H9 (cell line): ENCODE measurements at regions not wholly inside any gene's neighbourhood (a gene's known extent, or its start where the extent isn't known, plus 50 kb on each side); places are given as distances from the start of the nearest gene placed in this dataset.

Source experiments
- DNase-seq: peaks from one replicate; pipeline ENCODE4 v3.0.0-alpha.2; 2017
- H2AFZ ChIP-seq: one replicate; pipeline ENCODE4 v1.6.1; 2013; ENCODE audit warnings: mild to moderate bottlenecking, low read length, control low read depth, moderate library complexity
- H2AK5ac ChIP-seq: 2 replicates; pipeline ENCODE4 v1.6.1; 2013; ENCODE audit warnings: low read length, control low read depth, mixed read lengths; ENCODE audit not compliant: insufficient read length
- H2BK120ac ChIP-seq: one replicate; pipeline ENCODE4 v1.6.1; 2013; ENCODE audit warnings: low read depth, mild to moderate bottlenecking, low read length, control low read depth, inconsistent platforms; ENCODE audit not compliant: poor library complexity, severe bottlenecking
- H2BK12ac ChIP-seq: 2 replicates; pipeline ENCODE4 v1.6.1; 2013; ENCODE audit warnings: low read length, control low read depth, mixed read lengths, low read depth; ENCODE audit not compliant: insufficient read length
- H2BK15ac ChIP-seq: 2 replicates; pipeline ENCODE4 v1.6.1; 2013; ENCODE audit warnings: low read depth, low read length, control low read depth
- H2BK20ac ChIP-seq: one replicate; pipeline ENCODE4 v1.6.1; 2013; ENCODE audit warnings: low read depth, mild to moderate bottlenecking, low read length, control low read depth, inconsistent platforms; ENCODE audit not compliant: poor library complexity, severe bottlenecking
- H2BK5ac ChIP-seq: 2 replicates; pipeline ENCODE4 v1.6.1; 2013; ENCODE audit warnings: low read length, control low read depth, mixed read lengths; ENCODE audit not compliant: insufficient read length
- H3K14ac ChIP-seq: 2 replicates; pipeline ENCODE4 v1.6.1; 2013; ENCODE audit warnings: low read length, control low read depth; ENCODE audit not compliant: insufficient read depth
- H3K18ac ChIP-seq: 2 replicates; pipeline ENCODE4 v1.6.1; 2013; ENCODE audit warnings: low read depth, mild to moderate bottlenecking, mixed read lengths, low read length, control low read depth; ENCODE audit not compliant: insufficient read length
- H3K23ac ChIP-seq: 2 replicates; pipeline ENCODE4 v1.6.1; 2013; ENCODE audit warnings: low read length, control low read depth, mixed read lengths, low read depth; ENCODE audit not compliant: insufficient read length
- H3K23me2 ChIP-seq: 2 replicates; pipeline ENCODE4 v1.6.1; 2013; ENCODE audit warnings: low read depth, mild to moderate bottlenecking, mixed read lengths, low read length, control low read depth; ENCODE audit not compliant: insufficient read length, poor library complexity, severe bottlenecking
- H3K27ac ChIP-seq: 2 replicates; pipeline ENCODE4 v1.5.1; 2013; ENCODE audit warnings: low read length, control low read depth, mixed read lengths, low read depth; ENCODE audit not compliant: insufficient read length
- H3K27me3 ChIP-seq: 2 replicates; pipeline ENCODE4 v1.6.1; 2013; ENCODE audit warnings: low read length, control low read depth, inconsistent platforms; ENCODE audit not compliant: insufficient read depth
- H3K4ac ChIP-seq: 2 replicates; pipeline ENCODE4 v1.6.1; 2013; ENCODE audit warnings: low read depth, mild to moderate bottlenecking, control low read depth, inconsistent platforms, low read length, moderate library complexity
- H3K4me1 ChIP-seq: 2 replicates; pipeline ENCODE4 v1.6.1; 2013; ENCODE audit warnings: low read length, control low read depth, inconsistent platforms; ENCODE audit not compliant: insufficient read depth
- H3K4me2 ChIP-seq: 2 replicates; pipeline ENCODE4 v1.6.1; 2013; ENCODE audit warnings: low read length, control low read depth, mixed read lengths; ENCODE audit not compliant: insufficient read length, insufficient read depth
- H3K56ac ChIP-seq: 2 replicates; pipeline ENCODE4 v1.6.1; 2013; ENCODE audit warnings: low read depth, mild to moderate bottlenecking, mixed read lengths, low read length, control low read depth; ENCODE audit not compliant: insufficient read length
- H3K79me1 ChIP-seq: 2 replicates; pipeline ENCODE4 v1.6.1; 2013; ENCODE audit warnings: low read depth, mild to moderate bottlenecking, moderate library complexity, low read length, control low read depth, inconsistent platforms; ENCODE audit not compliant: insufficient read depth, poor library complexity, severe bottlenecking
- H3K79me2 ChIP-seq: 2 replicates; pipeline ENCODE4 v1.6.1; 2013; ENCODE audit warnings: low read length, control low read depth, inconsistent platforms; ENCODE audit not compliant: insufficient read depth
- H3K9ac ChIP-seq: 2 replicates; pipeline ENCODE4 v1.6.1; 2013; ENCODE audit warnings: low read length, control low read depth, mixed read lengths; ENCODE audit not compliant: insufficient read length; ENCODE audit errors: extremely low read depth
- H3K9me3 ChIP-seq: one replicate; pipeline ENCODE4 v1.6.1; 2013; ENCODE audit warnings: low read depth, low read length, inconsistent platforms; ENCODE audit not compliant: control insufficient read depth
- H3T11ph ChIP-seq: one replicate; pipeline ENCODE4 v1.6.1; 2013; ENCODE audit warnings: mild to moderate bottlenecking, low read length, control low read depth, inconsistent platforms
- H4K20me1 ChIP-seq: one replicate; pipeline ENCODE4 v1.6.1; 2013; ENCODE audit not compliant: control insufficient read depth, insufficient read length, insufficient read depth
- H4K5ac ChIP-seq: 2 replicates; pipeline ENCODE4 v1.6.1; 2013; ENCODE audit warnings: low read depth, mild to moderate bottlenecking, mixed read lengths, low read length, control low read depth; ENCODE audit not compliant: insufficient read length
- H4K8ac ChIP-seq: replicated peaks from 2 replicates; pipeline ENCODE4 v1.6.1; 2013; ENCODE audit warnings: low read length, control low read depth, mixed read lengths, low read depth; ENCODE audit not compliant: insufficient read length
- H4K91ac ChIP-seq: 2 replicates; pipeline ENCODE4 v1.6.1; 2013; ENCODE audit warnings: low read depth, mild to moderate bottlenecking, moderate library complexity, mixed read lengths, low read length, control low read depth; ENCODE audit not compliant: insufficient read length
- H3K27ac Mint-ChIP-seq, 3 experiments: 2 replicates in 2 of 3; 3 replicates in 1 of 3; pipeline ENCODE4 v1.8.0; 2020 to 2021; ENCODE audit warnings: mixed read lengths in 3 of 3, mild to moderate bottlenecking in 1 of 3, moderate library complexity in 1 of 3
- H3K27me3 Mint-ChIP-seq: 2 replicates; pipeline ENCODE4 v1.8.0; 2021; ENCODE audit warnings: low read depth, mild to moderate bottlenecking, moderate library complexity, mixed read lengths
- H3K36me3 Mint-ChIP-seq, 3 experiments: 2 replicates in 2 of 3; 3 replicates in 1 of 3; pipeline ENCODE4 v1.8.0; 2020 to 2021; ENCODE audit warnings: low read depth in 3 of 3, mixed read lengths in 3 of 3; ENCODE audit not compliant: insufficient read depth in 1 of 3
- H3K4me1 Mint-ChIP-seq, 2 experiments: 2 replicates each; pipeline ENCODE4 v1.8.0; 2020; ENCODE audit warnings: mixed read lengths in 2 of 2
- H3K4me3 Mint-ChIP-seq, 2 experiments: 2 replicates in 1 of 2; 3 replicates in 1 of 2; pipeline ENCODE4 v1.8.0; 2020 to 2021; ENCODE audit warnings: mild to moderate bottlenecking in 2 of 2, mixed read lengths in 2 of 2, moderate library complexity in 1 of 2
- H3K9me3 Mint-ChIP-seq, 2 experiments: 2 replicates in 1 of 2; 3 replicates in 1 of 2; pipeline ENCODE4 v1.8.0; 2020; ENCODE audit warnings: mild to moderate bottlenecking in 2 of 2, mixed read lengths in 2 of 2, moderate library complexity in 1 of 2
- CTCF ChIP-seq: fragments of 200-600 bp; sonication (generic); conservative IDR thresholded peaks from 3 replicates; pipeline ENCODE4 v1.8.0; 2021; ENCODE audit warnings: antibody characterized with exemption, mild to moderate bottlenecking
- WGBS: extraction: QIAGEN DNeasy Blood & Tissue Kit; methylation state at CpG from one replicate; pipeline ENCODE4 v1.1.7; 2013; ENCODE audit warnings: missing lambda C conversion rate, low lambda C conversion rate, mixed read lengths; ENCODE audit not compliant: insufficient read length; ENCODE audit errors: extremely low coverage; 5-methylcytosine and 5-hydroxymethylcytosine counted together

- Histone ChIP-seq H3K9me3 (no peaks in the 10 kb centered on the region), H3T11ph (no peak overlapping the region), H4K5ac (no peak overlapping the region), H2BK15ac (no peak overlapping the region), H4K91ac (no peak overlapping the region), H3K23ac (no peak overlapping the region), H3K79me1 (no peaks in the 10 kb centered on the region), H2BK20ac (no peak overlapping the region), H2BK12ac (no peak overlapping the region), H3K27me3 (no peaks in the 10 kb centered on the region), H3K4me2 (no peak overlapping the region), H4K20me1 (no peaks in the 10 kb centered on the region), H2AFZ (no peak overlapping the region), H3K4ac (no peak overlapping the region), H2AK5ac (no peak overlapping the region), H4K8ac (no peak overlapping the region), H3K4me1 (no peaks in the 10 kb centered on the region), H3K23me2 (no peaks in the 10 kb centered on the region), H2BK120ac (no peak overlapping the region), H3K27ac (no peak overlapping the region), H3K18ac (no peak overlapping the region), H3K14ac (no peak overlapping the region), H3K9ac (no peak overlapping the region), H2BK5ac (no peak overlapping the region), H3K79me2 (no peaks in the 10 kb centered on the region), H3K56ac (no peak overlapping the region)
- no peak for DNase-seq
- no CpG with 5 or more reads among the region's 1 CpG for WGBS
- TF ChIP-seq CTCF = no peak
- Mint-ChIP-seq H3K27me3 (no peaks in the 10 kb centered on the region), H3K9me3 (no peaks in the 10 kb centered on the region), H3K27ac (no peak overlapping the region), H3K4me3 (no peak overlapping the region), H3K36me3 (no peaks in the 10 kb centered on the region), H3K4me1 (no peaks in the 10 kb centered on the region)
Measured at GRCh38 chr13:83229574-83230305, 652.5 kb downstream of the SLITRK1 start.
